Hepatocyte (in vitro differentiated cells): ENCODE measurements at regions not wholly inside any gene's neighbourhood (a gene's known extent, or its start where the extent isn't known, plus 50 kb on each side); places are given as distances from the start of the nearest gene placed in this dataset.

Experiments used
- DNase-seq: peaks from one replicate; pipeline ENCODE4 v3.0.0-alpha.2; 2016; ENCODE audit warnings: low spot score
- H2AFZ ChIP-seq: fragments of 200-600 bp; sonication (generic); 2 replicates; pipeline ENCODE4 v1.6.0; 2016; ENCODE audit warnings: antibody characterized with exemption, mild to moderate bottlenecking
- H3K27ac ChIP-seq: fragments of 200-600 bp; sonication (generic); 2 replicates; pipeline ENCODE4 v1.5.1; 2016; ENCODE audit warnings: mild to moderate bottlenecking
- H3K27me3 ChIP-seq: fragments of 200-600 bp; sonication (generic); 2 replicates; pipeline ENCODE4 v1.6.1; 2016
- H3K36me3 ChIP-seq: fragments of 200-600 bp; sonication (generic); replicated peaks from 2 replicates; pipeline ENCODE4 v1.5.1; 2016; ENCODE audit warnings: low read depth; ENCODE audit not compliant: insufficient read depth
- H3K4me1 ChIP-seq: fragments of 200-600 bp; sonication (generic); 2 replicates; pipeline ENCODE4 v1.5.1; 2016; ENCODE audit warnings: mild to moderate bottlenecking, moderate library complexity; ENCODE audit not compliant: insufficient read depth
- H3K4me2 ChIP-seq: fragments of 200-600 bp; sonication (generic); 2 replicates; pipeline ENCODE4 v1.6.0; 2016
- H3K4me3 ChIP-seq: fragments of 200-600 bp; sonication (generic); 2 replicates; pipeline ENCODE4 v1.5.1; 2016; ENCODE audit warnings: mild to moderate bottlenecking
- H3K79me2 ChIP-seq: fragments of 200-600 bp; sonication (generic); 2 replicates; pipeline ENCODE4 v1.6.0; 2017; ENCODE audit warnings: mild to moderate bottlenecking
- H3K9me2 ChIP-seq: fragments of 200-600 bp; sonication (generic); replicated peaks from 2 replicates; pipeline ENCODE4 v1.6.0; 2017; ENCODE audit warnings: mild to moderate bottlenecking; ENCODE audit not compliant: insufficient read depth
- H3K9me3 ChIP-seq: fragments of 200-600 bp; sonication (generic); 2 replicates; pipeline ENCODE4 v1.5.1; 2016; ENCODE audit warnings: low read depth, mild to moderate bottlenecking
- H4K20me1 ChIP-seq: fragments of 200-600 bp; sonication (generic); 2 replicates; pipeline ENCODE4 v1.6.0; 2016; ENCODE audit warnings: mild to moderate bottlenecking; ENCODE audit not compliant: insufficient read depth, poor library complexity, severe bottlenecking
- EZH2 ChIP-seq: fragments of 200-600 bp; sonication (generic); IDR thresholded peaks from 2 replicates; pipeline ENCODE4 v1.6.1; 2016; ENCODE audit warnings: antibody characterized with exemption, mild to moderate bottlenecking, borderline replicate concordance
- EZH2phosphoT487 ChIP-seq: fragments of 200-600 bp; sonication (generic); IDR thresholded peaks from one replicate; pipeline ENCODE4 v1.6.1; 2018; ENCODE audit warnings: antibody characterized with exemption, mild to moderate bottlenecking, low read depth, moderate library complexity; ENCODE audit not compliant: unreplicated experiment, severe bottlenecking
- WGBS: methylation state at CpG from one replicate; pipeline ENCODE4 v1.1.6; 2016; ENCODE audit warnings: low lambda C conversion rate; ENCODE audit errors: missing lambda C conversion rate; 5-methylcytosine and 5-hydroxymethylcytosine counted together
- TF ChIP-seq, protein P1 (sequence below): fragments of 200-600 bp; sonication (generic); IDR thresholded peaks from 2 replicates; pipeline ENCODE4 v1.5.1; 2016; ENCODE audit warnings: antibody characterized with exemption, mild to moderate bottlenecking; ENCODE audit not compliant: poor library complexity

- H3K4me3 ChIP-seq: no peak overlapping the region
- no peaks in the 10 kb centered on the region for H4K20me1 ChIP-seq
- TF ChIP-seq EZH2phosphoT487 (no peak), EZH2 (no peak)
- TF ChIP-seq, protein P1, sequence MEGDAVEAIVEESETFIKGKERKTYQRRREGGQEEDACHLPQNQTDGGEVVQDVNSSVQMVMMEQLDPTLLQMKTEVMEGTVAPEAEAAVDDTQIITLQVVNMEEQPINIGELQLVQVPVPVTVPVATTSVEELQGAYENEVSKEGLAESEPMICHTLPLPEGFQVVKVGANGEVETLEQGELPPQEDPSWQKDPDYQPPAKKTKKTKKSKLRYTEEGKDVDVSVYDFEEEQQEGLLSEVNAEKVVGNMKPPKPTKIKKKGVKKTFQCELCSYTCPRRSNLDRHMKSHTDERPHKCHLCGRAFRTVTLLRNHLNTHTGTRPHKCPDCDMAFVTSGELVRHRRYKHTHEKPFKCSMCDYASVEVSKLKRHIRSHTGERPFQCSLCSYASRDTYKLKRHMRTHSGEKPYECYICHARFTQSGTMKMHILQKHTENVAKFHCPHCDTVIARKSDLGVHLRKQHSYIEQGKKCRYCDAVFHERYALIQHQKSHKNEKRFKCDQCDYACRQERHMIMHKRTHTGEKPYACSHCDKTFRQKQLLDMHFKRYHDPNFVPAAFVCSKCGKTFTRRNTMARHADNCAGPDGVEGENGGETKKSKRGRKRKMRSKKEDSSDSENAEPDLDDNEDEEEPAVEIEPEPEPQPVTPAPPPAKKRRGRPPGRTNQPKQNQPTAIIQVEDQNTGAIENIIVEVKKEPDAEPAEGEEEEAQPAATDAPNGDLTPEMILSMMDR: no peak
- H2AFZ ChIP-seq: no peak overlapping the region
- H3K27ac ChIP-seq: no peak overlapping the region
- H3K27me3 ChIP-seq: no peaks in the 10 kb centered on the region
- no peaks in the 10 kb centered on the region for H3K36me3 ChIP-seq
- no peaks in the 10 kb centered on the region for H3K4me1 ChIP-seq
- H3K9me3 ChIP-seq: no peaks in the 10 kb centered on the region
- H3K9me2 ChIP-seq: no peaks in the 10 kb centered on the region
- no peaks in the 10 kb centered on the region for H3K79me2 ChIP-seq
- DNase-seq: no peak
- no peak overlapping the region for H3K4me2 ChIP-seq
These were observed 91.2 kb upstream of the TSHZ2 start for GRCh38 chr20:52880997-52881396.

DNA sequence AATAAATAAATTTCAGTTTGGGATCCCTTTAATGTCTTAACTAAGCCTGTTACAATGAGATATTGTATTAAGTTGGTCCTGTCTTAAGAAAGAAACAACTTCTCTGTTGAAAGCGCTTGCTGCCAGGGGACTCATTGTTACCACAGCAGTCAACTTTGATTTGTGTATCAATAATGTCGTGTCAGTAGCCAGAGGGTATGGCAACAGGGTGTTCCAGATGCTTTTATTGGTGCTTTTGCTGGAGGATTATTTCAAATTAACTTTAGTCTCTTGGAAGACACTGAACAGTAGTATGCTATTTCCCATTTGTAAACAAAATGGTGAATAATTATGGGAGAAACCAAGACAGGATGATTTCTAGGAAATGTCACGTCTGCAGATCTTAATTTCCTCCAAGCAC is 91.9 kb upstream of the TSHZ2 start:
- H3K79me2 ChIP-seq: no peaks in the 10 kb centered on the region
- H3K27ac ChIP-seq: no peak overlapping the region
- H3K36me3 ChIP-seq: no peaks in the 10 kb centered on the region
- no peak overlapping the region for H2AFZ ChIP-seq
- H3K9me2 ChIP-seq: no peaks in the 10 kb centered on the region
- DNase-seq: no peak
- no peaks in the 10 kb centered on the region for H4K20me1 ChIP-seq
- no peaks in the 10 kb centered on the region for H3K4me1 ChIP-seq
- H3K9me3 ChIP-seq: no peaks in the 10 kb centered on the region
- WGBS: 68% methylated on average over 3 of the region's 3 CpGs
- no peak overlapping the region for H3K4me2 ChIP-seq
- no peak overlapping the region for H3K4me3 ChIP-seq
- H3K27me3 ChIP-seq: no peaks in the 10 kb centered on the region
- TF ChIP-seq, protein P1: no peak
- TF ChIP-seq EZH2phosphoT487 (no peak), EZH2 (no peak)

- H3K36me3 ChIP-seq: no peaks in the 10 kb centered on the region
- 91% methylated on average over 3 of the region's 3 CpGs for whole genome bisulfite sequencing
- DNase-seq: no peak
- H4K20me1 ChIP-seq: no peaks in the 10 kb centered on the region
- no peak overlapping the region for H2AFZ ChIP-seq
- TF ChIP-seq EZH2phosphoT487 (no peak), EZH2 (no peak)
- TF ChIP-seq, protein P1: no peak
- H3K9me2 ChIP-seq: no peaks in the 10 kb centered on the region
- no peaks in the 10 kb centered on the region for H3K27me3 ChIP-seq
- no peak overlapping the region for H3K4me2 ChIP-seq
- H3K27ac ChIP-seq: no peak overlapping the region
- no peak overlapping the region for H3K4me3 ChIP-seq
- H3K4me1 ChIP-seq: no peaks in the 10 kb centered on the region
- H3K9me3 ChIP-seq: no peaks in the 10 kb centered on the region
- no peaks in the 10 kb centered on the region for H3K79me2 ChIP-seq
These were observed 97.9 kb upstream of the TSHZ2 start for GRCh38 chr20:52874241-52874640.
